Activated CD4-positive, alpha-beta T cell treated with anti-CD3 and anti-CD28 coated beads for 48 hours (primary cell): ENCODE measurements at regions not wholly inside any gene's neighbourhood (a gene's known extent, or its start where the extent isn't known, plus 50 kb on each side); places are given as distances from the start of the nearest gene placed in this dataset.
"Not testable (repeated sequence)": the region's sequence is repeated elsewhere in the genome, so short reads cannot be mapped to it uniquely, and the experiment has no call there.

Source experiments
- DNase-seq: peaks from one replicate; pipeline ENCODE4 v3.0.0-alpha.2; 2020

DNA sequence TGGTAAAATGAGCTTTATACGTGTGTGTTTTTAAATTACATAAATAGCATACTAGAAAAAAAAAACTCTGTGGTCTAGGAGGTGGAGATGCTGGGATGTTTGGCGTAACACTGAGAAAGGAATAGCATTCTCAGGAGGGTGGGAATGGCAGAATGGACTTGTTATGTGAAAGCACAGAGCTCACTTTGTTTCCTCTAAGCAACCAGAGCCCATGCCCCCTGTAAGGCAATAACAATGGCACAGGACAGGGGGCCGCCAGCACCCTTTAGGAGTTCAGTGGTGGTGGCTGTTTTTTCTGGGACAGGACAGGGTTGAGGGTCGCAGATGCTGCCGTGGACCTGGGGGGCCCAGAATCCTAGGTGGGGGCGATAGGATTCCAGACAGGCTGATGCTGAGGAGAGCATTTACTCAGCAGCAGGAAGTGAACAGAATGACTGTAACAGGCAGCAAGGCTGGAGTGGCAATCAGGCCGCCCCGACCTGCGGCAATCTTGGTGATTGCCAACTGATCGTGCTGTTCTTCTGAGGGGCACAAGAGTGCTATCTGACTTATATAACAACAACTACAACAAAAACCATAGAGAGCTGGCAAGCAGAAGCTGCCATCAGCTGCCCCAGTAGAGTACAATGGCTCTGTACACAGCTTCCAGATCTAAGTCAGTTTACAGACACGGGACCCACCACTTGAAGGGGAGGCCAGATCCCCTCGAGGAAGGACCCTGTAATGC lies 160.4 kb downstream of the UACA start:
- no peak for DNase-seq

DNA sequence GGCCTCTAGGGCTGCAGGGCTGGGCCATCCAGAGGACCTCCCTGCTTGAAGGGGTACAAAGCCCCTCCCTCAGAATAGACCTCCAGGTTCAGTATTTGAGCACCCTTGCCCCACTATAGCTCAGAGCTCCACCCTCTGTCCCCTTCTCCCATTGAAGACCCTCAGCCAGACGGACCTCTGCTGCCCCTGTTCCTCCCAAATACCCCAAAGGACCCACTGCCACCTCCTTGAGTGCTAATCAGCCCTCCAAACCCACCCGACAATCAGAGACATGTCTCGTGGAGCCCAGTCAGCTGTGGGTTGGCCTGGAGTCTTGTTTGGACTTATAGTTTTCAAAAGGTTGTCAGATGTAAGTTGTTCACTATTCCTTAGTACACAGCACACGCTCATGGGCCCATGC lies 161.1 kb downstream of the UACA start:
- DNase-seq = no peak

DNA sequence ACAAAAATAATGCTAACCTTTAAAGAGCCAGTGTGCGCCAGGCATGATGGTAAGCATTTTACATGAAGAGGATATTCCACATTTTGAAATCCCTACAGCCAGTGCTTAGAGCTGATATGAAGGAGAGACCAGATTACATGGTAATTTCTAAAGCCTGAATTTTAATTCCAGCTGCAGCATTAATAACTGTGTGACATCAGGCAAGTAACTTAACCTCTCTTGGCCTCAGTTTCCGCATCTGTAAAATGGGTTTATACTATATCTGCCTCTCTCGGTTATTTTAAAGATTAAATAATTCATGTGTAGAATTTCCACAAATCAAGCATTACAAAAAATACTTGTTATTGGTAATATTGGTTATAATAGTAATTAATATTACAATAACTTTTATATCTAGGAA lies 165.4 kb downstream of the UACA start:
- DNase-seq = no peak

DNA sequence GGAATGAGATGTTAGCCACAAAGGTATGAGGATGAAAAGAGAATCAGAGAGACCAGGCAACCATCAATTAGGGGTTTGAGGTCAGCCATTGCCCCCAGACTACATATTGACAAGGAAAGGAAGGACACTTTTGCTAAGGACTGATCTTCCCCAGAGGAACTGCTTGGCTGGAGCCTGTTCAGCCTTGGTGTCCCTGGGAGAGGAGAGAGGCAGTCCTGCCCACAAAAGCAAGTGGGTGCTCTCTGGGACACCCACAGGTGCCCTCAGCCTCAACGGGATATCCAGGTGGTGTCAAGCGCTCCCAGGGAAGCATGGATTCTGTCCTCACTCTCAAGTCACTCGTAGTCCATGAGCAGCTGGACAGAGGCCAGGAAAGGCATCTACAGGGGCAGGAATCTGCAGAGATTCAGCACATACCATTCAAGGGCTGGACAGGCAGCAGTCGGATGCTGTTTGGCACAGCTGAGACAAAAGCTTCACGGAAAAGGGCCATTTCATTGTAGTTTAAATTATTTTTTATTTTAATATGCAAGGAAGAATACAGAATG lies 166.2 kb downstream of the UACA start:
- DNase-seq = no peak

DNA sequence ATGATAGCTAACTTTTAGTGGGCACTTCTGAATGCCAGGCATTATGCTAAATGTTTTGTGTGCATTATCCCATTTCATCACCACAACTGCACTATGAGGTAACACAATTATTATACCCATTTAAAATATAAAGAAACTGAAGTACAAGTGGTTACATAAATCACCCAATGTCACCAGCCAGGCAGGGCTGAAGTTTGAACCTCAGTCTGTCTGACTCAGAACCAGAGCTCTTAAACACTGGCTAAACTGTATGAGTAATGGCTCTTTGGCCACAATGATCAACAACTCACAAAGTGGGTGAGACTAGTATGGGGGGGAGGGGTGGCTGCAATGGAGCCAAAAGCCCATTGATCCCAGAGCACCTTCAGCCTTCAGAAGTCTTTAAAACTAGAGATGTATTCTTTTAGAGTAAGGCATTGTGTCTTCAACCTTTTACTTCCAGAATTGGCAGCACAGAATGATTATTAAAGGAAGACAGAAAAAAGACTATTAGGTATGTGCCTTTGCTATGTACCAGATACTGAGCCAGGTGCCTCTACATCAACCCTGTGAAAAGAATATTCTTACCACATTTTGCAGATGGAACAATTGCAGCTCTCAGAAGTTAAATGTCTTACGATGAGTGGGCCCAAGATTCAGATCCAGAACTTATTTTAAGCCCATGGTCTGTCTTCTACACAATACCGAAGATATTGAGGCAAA lies 166.9 kb downstream of the UACA start:
- DNase-seq = peak; percentile 35

DNA sequence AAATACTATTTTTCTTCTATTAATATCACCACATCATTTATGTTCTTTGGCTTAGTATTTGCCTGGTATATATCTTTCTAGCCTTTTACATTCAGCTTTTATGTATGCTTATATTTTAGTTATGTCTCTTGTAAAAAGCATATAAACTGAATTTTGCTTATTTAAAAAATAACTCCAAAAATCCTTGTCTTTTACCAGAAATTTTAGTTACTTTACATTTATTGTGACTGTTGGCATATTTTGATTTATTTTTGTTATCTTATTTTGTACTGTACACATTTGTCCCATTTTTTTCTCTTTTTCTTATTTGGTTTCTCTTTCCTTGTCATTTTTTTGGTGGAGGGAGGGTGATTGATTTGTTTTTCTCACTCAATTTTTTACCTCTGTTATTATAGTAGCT lies 169.6 kb downstream of the UACA start:
- DNase-seq = no peak

DNA sequence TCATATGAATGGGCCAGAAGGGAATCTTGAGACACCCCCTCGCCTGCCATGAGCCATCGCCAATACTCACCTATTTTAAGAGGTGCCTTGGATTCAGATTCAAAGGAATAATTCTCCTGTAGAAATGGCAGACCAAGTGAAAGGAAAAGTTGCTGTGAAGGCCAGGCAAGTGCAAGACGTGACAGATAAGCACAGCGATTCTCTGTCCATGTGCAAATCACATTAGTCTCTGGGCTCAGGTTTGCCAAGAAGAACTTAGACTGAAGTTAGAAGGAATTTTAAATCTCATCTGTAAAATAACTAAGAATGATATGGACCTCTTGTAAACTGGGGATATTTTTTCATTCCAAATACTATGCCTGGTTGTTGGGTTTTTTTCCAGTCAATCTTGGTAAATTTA lies 173.6 kb downstream of the UACA start:
- DNase-seq = no peak

DNA sequence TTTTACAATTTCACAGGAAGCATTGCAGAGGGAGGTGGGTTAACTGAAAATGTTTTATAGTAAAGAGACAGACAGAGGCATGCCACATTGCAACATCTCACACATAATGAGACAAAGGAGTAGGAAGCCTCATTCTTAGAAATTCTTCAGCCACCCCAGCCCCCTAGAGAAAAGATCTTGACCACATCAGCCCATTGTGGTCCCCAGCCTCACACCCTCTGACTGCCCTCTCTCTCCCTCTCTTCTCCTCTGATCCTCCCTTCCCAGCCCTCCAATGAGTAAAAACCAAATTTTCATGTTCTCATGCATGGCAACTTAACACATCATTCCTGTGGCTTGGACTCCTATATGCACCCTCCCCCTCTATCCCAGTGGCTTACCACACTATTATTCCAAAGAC lies 174.1 kb downstream of the UACA start:
- no peak for DNase-seq

DNA sequence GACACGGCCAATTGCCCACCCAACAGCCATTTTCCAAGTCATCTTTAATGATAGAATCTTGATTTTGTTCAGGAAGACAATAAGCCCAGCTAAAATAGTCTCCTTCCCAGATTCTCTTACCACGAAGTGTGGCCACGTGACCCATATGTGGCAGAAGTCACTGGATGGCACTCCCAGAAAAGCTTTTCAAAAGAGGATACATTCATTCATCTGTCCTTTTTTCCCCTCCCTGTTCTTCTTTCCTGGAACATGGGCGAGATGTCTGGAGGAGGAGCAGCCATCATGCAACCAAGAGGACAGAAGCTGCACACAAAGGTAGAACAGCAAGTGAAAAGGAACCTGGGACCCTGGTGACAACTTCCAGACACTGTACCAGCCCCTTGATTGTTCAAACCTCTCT lies 174.7 kb downstream of the UACA start:
- no peak for DNase-seq

DNA sequence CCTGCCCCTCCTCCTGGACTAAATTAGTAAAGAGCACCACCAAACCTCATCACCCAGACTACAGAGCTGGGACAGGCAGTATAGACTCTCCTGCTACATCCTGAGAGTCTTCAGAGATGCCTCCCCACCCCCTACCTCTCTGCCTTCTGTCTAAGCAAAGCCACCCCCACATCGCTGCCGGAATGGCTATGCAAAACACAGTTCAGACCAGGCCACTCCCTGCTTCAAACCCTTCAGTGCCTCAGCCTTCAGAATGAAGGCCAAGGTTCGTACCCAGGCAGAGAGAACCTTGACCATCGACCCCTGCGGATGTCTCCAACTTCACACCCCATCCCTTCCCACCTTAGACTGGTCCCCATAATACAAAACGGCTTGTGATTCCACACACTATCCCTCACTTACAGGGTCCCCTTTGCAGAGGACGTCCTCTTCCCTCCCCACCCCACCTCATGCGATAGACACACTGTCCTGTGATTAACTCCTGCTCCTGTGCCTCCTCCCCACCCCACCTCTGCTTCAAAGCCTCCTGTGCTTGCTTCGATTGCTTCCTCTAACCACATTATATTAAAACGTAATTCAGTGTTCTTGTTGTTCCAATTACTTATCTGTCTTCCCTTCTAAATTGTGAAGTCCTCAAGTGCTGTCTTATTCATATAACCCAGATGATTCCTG lies 175.3 kb downstream of the UACA start:
- no peak for DNase-seq

DNA sequence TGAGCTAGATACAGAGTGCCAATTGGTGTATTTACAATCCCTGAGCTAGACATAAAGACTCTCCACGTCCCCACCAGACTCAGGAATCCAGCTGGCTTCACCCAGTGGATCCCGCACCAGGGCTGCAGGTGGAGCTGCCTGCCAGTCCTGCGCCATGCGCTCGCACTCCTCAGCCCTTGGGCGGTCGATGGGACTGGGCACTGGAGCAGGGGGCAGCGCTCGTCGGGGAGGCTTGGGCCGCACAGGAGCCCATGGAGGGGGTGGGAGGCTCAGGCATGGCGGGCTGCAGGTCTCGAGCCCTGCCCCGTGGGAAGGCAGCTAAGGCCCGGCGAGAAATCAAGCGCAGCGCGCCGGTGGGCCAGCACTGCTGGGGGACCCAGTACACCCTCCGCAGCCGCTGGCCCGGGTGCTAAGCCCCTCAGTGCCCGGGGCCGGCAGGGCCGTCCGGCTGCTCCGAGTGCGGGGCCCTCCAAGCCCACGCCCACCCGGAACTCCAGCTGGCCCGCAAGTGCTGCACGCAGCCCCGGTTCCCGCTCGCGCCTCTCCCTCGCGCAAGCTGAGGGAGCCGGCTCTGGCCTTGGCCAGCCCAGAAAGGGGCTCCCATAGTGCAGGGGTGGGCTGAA lies 176.2 kb downstream of the UACA start:
- DNase-seq = not testable (repeated sequence)

DNA sequence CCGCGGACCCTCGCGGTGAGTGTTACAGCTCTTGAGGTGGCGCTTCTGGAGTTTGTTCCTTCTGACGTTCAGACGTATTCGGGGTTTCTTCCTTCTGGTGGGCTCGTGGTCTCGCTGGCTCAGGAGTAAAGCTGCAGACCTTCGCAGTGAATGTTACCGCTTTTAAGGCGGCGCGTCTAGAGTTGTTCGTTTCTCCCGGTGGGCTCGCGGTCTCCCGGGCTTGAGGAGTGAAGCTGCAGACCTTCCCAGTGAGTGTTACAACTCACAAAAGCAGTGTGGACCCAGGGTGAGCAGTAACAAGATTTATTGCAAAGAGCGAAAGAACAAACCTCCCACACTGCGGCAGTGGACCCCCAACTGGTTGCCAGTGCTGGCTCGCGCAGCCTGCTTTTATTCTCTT lies 177.1 kb downstream of the UACA start:
- no peak for DNase-seq

DNA sequence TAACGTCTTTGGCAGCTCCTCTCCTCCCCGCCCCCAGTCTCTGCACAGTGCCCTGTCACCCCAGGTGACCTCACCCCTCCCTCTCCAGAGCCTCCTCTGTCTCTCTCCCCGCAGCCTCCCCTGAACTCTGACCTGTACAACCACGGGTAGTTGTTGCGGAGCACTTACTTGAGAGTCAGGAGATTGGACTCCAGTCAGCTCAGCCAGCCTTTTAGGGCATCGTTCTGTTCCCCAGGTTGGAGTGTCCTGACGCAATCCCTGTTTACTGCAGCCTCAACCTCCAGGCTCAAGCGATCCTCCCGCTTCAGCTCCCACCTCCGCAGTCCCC lies 177.7 kb downstream of the UACA start:
- DNase-seq = peak; percentile 27

DNA sequence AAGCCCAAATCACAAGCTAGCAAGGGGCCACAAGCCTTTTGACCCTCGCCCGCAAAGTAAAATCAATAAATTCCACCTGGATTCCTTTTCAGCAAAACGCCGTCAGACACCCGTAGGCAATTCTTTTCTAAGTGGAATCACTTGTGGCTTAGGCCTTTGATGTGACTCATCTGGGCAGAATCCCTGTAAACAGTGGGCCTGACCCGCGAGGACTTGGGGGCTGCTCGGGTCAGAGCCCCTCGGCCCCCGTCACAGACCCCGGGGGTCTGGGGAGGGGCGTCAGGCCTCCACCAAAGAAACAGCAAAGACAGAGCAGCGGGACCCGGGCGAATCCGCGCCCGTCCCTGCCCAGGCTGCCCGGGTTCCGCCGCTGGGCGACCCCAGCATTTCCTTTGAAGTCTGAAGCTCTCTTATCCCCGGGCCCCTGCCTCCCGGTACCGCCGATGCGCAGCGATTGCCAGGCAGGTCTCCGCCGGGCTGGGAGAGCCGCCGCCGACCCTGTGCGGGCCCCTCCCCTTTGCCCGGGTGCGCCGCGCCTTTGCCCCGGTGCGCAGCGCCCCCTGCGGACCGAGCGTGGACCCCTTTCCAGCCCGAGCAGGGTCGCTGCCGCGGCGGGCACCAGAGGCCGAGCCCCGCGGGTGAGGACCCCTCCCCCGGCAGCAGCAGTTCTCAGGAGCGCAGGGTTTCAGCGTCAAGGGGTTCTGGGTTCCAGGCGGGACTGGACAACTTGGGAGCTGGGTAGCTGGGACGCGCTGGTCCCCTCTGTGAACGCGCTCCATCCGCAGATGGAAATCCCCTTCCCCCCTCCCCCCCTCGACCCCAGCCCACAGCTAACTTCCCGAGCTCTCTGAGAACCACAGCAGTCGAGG lies 178.3 kb downstream of the UACA start:
- peak; percentile 58 for DNase-seq

DNA sequence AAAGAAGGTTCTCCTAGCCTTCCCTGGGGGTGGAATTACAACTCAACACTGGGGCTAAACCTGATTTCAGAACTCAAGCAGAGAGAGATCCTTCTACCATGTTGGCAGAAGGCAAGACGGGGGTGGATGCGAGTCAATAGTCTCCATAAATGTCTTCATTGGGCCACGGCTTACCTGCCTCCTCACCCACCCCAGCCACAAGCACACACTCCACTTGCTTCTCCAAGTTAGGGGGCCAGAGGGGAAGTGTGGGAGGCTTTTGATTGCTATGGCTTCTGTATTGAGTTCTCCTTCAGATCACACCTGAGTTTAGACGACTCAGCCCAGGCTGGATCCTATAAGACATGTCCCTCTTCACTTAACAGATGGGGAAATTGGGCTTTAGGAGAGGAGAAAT lies 178.9 kb downstream of the UACA start:
- no peak for DNase-seq

DNA sequence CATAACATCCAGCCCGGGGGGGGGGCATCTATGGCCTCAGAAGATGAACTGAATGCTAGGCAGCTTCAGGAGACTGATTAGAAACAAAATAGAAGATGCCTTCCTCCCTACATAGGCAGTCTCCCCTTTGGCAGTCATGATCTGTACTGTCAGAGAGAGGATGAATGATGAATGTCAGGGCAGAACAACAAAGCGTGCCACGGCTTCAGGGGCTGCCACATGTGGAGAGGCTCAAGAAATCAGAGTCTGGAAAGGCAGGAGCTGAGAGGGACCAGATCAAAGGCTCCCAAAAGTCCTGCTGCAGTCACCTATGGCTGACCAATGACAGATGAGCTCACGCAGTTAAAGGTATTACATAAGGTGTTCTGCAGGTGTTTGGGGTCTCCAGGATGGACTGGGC lies 180.4 kb downstream of the UACA start:
- no peak for DNase-seq

DNA sequence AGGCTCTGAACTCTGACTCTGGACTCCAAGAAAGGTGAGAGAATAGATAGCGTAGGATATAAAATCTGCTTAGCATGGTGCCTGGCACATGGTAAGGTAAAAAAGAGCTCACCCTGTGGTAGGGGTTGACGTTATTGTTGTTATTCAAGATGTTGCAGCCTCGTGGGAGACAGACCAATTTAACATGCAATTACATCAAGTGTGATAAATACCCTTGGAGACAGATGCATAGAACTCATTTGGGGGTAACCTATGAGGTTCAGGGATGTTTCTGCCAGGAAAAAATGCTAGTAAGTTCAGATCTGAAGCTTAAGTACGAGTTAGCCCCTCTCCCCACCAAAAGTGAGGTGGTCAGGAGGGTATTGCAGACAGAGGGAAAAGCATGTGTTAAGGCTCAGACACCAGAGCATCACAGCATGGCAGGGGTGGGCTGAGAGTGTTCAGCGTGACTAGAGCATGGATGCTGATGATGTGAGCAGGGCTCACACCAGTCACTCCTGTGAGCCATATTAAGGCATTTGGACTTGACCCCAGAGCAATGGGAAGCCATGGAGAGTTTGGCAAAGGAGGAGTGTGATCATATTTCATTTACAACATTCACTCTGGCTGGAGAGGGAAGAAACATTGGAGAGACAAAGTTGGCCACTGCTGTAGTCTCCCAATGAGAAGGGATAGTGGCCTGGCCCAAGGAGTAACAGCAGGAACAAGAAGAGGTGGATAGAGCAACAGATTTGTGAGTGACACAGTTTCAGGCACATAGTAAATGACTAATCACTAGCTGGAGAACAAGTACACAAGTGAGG lies 181.0 kb downstream of the UACA start:
- no peak for DNase-seq

DNA sequence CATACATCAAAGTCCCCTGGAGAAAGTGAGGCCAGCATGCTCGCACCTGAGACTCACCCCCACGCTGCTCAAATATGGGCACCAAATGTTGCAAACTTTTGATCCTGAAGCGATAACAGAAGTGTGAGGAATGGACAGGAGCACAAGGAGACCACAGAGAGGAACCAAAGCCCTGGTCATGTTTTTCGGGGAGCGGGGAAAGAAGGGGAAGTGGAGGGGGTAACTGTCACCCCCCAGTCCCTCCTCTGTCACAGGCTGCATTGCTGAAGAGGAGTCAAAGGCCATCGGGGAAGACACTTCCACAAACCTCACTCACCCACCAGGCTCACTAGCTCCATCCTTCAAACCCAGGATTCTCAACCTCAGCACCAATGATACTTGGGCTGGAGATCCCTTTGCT lies 182.4 kb downstream of the UACA start:
- DNase-seq = no peak

DNA sequence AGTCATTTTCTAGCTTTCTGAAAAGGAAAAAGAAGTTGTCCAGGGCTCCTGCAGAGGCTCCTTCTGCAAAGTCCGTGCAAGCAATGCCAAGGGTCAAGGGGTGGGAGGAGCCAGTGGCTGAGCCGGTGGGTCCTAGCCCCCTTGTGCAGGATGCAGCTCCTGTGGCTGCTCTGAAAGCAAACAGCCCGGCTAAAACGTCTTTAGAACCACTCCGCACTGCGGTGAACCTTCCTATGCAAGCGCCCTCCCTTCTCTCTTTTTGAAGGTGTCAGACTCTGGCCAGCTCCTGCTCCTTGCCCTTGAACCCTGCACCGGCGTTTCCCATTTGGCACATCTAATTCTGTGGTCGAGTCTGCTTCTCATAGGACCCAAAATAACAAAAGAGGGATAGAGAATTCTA lies 183.1 kb downstream of the UACA start:
- no peak for DNase-seq

DNA sequence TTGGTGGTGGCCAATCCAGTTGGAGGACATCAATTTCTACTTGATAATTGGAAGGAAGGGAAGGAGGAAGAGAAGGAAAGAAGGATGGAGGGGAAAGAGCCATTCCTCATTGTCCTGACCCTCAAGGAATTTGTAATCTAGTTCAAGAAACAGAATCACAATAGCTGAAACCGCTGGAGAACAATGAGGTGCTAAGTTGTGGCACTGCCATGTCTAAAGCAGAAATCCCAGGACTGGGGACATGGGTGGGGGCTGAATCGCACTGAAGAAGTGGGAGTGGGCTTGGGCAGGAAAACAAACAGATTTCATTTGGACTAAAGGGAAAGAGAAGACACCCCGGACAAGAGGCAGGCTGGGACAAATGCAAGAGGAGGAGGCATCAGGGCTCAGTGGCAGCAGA lies 183.6 kb downstream of the UACA start:
- no peak for DNase-seq

DNA sequence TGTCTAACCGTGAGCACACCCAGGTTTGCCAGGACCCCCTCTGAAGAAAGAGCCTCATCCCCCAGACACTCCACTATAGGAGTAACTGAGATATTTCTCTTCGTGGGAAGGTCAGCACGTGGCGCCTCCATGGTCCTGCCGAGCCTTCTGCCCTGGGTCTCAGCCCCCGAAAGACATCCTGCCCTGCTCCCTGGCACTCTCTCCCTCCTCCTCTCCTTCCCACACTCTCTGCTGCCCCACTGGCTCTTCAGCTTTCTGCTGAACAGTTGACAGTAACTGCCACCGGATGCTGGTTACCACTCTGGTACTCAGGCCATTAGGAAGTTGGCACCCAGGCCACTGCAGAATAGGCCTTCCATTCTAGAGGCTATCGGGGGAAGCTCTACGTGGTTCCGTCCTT lies 185.2 kb downstream of the UACA start:
- no peak for DNase-seq

DNA sequence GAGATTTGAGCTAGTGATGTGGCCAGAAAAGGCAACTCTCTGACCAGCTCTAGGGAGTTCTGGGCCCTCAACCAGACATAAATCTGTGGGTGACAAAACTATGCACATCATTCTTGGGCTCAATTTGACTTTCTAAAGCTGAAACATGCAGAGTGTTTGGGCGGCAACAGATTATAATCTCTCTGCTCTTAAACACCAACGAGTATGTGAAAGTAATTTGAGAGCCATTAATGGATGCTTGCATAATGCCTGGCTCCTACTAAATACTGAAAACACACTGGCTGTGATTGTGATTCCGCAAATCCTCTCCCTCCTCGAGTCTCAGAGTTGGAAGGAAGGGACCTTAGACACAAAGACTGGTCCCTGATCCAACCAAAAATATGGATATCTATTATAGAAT lies 186.7 kb downstream of the UACA start:
- DNase-seq = no peak
